K562 (cell line): ENCODE measurements at regions not wholly inside any gene's neighbourhood (a gene's known extent, or its start where the extent isn't known, plus 50 kb on each side); places are given as distances from the start of the nearest gene placed in this dataset.

Source experiments
- CEBPB ChIP-seq: fragments of 450-650 bp; IDR thresholded peaks from 2 replicates; pipeline ENCODE4 v1.6.1; 2016; ENCODE audit warnings: missing genetic modification characterization, missing compliant biosample characterization
- GABPB2 ChIP-seq: fragments of 250-450 bp; sonication (Bioruptor Pico); conservative IDR thresholded peaks from 2 replicates; pipeline ENCODE4 v1.5.1; 2021; ENCODE audit warnings: mild to moderate bottlenecking
- HMG20A ChIP-seq: fragments of 450-650 bp; formaldehyde crosslinking; conservative IDR thresholded peaks from 2 replicates; pipeline ENCODE4 v1.4.0; 2020; ENCODE audit warnings: mild to moderate bottlenecking, mixed read lengths
- MEIS2 ChIP-seq: fragments of 450-650 bp; IDR thresholded peaks from 2 replicates; pipeline ENCODE4 v1.6.1; 2014; ENCODE audit warnings: mild to moderate bottlenecking; ENCODE audit not compliant: partially characterized antibody
- MYNN ChIP-seq, 2 experiments: sonication (generic); formaldehyde crosslinking in 1 of 2; IDR thresholded peaks; 2 replicates each; pipeline versions ENCODE4 v1.5.0 to v1.6.1; 2016 to 2020; ENCODE audit warnings: antibody characterized with exemption in 1 of 2, missing genetic modification reagents in 1 of 2
- POLR2AphosphoS5 ChIP-seq: IDR thresholded peaks from 2 replicates; pipeline ENCODE4 v1.6.1; 2011; ENCODE audit warnings: mild to moderate bottlenecking, low read depth, low read length, moderate library complexity; ENCODE audit not compliant: control insufficient read depth, insufficient read depth
- PTRF ChIP-seq: fragments of 450-650 bp; IDR thresholded peaks from 2 replicates; pipeline ENCODE4 v1.6.1; 2016; ENCODE audit warnings: mild to moderate bottlenecking, missing genetic modification characterization, missing compliant biosample characterization
- SIN3A ChIP-seq, 2 experiments: fragments of 150-350 bp in 1 of 2; IDR thresholded peaks; 2 replicates each; pipeline ENCODE4 v1.6.1; 2011 to 2016; ENCODE audit warnings: borderline replicate concordance in 2 of 2, low read depth in 2 of 2, low read length in 2 of 2, mild to moderate bottlenecking in 2 of 2, moderate library complexity in 2 of 2; ENCODE audit not compliant: control insufficient read depth in 1 of 2
- SMC3 ChIP-seq: conservative IDR thresholded peaks from 2 replicates; pipeline ENCODE4 v1.6.1; 2011; ENCODE audit warnings: low read depth, low read length, improper control_type of control experiment; ENCODE audit not compliant: insufficient read depth
- ZNF583 ChIP-seq: fragments of 250-450 bp; sonication (Bioruptor Pico); IDR thresholded peaks from 2 replicates; pipeline ENCODE4 v1.4.0; 2020
- TF ChIP-seq, protein P1 (sequence below): IDR thresholded peaks from 2 replicates; pipeline ENCODE4 v1.6.1; 2011; ENCODE audit warnings: borderline replicate concordance, low read depth, mild to moderate bottlenecking, moderate library complexity, low read length; ENCODE audit not compliant: insufficient read depth, poor library complexity, severe bottlenecking
- TF ChIP-seq, protein P2 (sequence below): fragments of 450-650 bp; IDR thresholded peaks from 2 replicates; pipeline ENCODE4 v1.6.1; 2016
- TF ChIP-seq, protein P3 (sequence below), 3 experiments: IDR thresholded peaks in 2 of 3; conservative IDR thresholded peaks in 1 of 3; 2 replicates each; pipeline ENCODE4 v1.5.1; 2011 to 2012; ENCODE audit warnings: low read length in 3 of 3, mild to moderate bottlenecking in 3 of 3, control low read depth in 2 of 3, improper control_type of control experiment in 1 of 3, inconsistent platforms in 1 of 3, low read depth in 1 of 3, mixed read lengths in 1 of 3, moderate library complexity in 1 of 3; ENCODE audit not compliant: insufficient read depth in 2 of 3

DNA sequence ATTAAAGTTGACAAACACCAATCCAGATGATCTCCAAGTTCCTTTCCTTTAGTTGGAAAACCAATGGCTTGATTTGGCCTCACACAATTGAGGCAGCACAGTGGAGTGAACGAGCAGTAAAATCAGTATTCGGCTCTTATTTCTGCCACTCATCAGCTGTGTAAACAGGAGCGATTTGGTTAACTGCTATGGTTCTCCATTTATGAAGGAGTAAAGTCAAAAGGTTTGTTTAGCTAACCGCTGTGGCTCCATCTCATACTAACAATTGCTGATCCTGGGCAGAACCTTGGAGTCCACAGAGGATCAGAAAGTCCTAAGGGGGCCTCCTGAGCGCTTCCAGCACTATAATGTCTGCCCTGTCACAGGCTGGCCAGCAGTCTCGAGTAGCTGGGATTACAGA, 54.5 kb upstream of the EXOC1L start:
- TF ChIP-seq, protein P1, sequence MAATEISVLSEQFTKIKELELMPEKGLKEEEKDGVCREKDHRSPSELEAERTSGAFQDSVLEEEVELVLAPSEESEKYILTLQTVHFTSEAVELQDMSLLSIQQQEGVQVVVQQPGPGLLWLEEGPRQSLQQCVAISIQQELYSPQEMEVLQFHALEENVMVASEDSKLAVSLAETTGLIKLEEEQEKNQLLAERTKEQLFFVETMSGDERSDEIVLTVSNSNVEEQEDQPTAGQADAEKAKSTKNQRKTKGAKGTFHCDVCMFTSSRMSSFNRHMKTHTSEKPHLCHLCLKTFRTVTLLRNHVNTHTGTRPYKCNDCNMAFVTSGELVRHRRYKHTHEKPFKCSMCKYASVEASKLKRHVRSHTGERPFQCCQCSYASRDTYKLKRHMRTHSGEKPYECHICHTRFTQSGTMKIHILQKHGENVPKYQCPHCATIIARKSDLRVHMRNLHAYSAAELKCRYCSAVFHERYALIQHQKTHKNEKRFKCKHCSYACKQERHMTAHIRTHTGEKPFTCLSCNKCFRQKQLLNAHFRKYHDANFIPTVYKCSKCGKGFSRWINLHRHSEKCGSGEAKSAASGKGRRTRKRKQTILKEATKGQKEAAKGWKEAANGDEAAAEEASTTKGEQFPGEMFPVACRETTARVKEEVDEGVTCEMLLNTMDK, result no peak
- TF ChIP-seq, protein P2, sequence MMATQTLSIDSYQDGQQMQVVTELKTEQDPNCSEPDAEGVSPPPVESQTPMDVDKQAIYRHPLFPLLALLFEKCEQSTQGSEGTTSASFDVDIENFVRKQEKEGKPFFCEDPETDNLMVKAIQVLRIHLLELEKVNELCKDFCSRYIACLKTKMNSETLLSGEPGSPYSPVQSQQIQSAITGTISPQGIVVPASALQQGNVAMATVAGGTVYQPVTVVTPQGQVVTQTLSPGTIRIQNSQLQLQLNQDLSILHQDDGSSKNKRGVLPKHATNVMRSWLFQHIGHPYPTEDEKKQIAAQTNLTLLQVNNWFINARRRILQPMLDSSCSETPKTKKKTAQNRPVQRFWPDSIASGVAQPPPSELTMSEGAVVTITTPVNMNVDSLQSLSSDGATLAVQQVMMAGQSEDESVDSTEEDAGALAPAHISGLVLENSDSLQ, result no peak
- no peak for TF ChIP-seq SIN3A (IDR thresholded peaks at IDR 0.05; ENCODE audit: borderline replicate concordance in 2 of 2, control insufficient read depth in 1 of 2, low read depth in 2 of 2, low read length in 2 of 2)
- no peak for TF ChIP-seq MYNN (IDR thresholded peaks at IDR 0.05)
- TF ChIP-seq MYNN (CRISPR knock-in tag; IDR thresholded peaks at IDR 0.05), result no peak
- TF ChIP-seq, protein P3, sequence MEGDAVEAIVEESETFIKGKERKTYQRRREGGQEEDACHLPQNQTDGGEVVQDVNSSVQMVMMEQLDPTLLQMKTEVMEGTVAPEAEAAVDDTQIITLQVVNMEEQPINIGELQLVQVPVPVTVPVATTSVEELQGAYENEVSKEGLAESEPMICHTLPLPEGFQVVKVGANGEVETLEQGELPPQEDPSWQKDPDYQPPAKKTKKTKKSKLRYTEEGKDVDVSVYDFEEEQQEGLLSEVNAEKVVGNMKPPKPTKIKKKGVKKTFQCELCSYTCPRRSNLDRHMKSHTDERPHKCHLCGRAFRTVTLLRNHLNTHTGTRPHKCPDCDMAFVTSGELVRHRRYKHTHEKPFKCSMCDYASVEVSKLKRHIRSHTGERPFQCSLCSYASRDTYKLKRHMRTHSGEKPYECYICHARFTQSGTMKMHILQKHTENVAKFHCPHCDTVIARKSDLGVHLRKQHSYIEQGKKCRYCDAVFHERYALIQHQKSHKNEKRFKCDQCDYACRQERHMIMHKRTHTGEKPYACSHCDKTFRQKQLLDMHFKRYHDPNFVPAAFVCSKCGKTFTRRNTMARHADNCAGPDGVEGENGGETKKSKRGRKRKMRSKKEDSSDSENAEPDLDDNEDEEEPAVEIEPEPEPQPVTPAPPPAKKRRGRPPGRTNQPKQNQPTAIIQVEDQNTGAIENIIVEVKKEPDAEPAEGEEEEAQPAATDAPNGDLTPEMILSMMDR (IDR thresholded peaks at IDR 0.05 in 2 of 3, conservative IDR thresholded peaks at IDR 0.05 in 1 of 3; ENCODE audit: insufficient read depth in 2 of 3, low read depth in 1 of 3, low read length in 3 of 3), result no peak
- no peak for TF ChIP-seq GABPB2
- no peak for TF ChIP-seq POLR2AphosphoS5
- no peak for TF ChIP-seq PTRF (tag)
- no peak for TF ChIP-seq ZNF583 (CRISPR knock-in tag)
- TF ChIP-seq MEIS2, result no peak
- TF ChIP-seq SMC3, result no peak
- TF ChIP-seq HMG20A (CRISPR knock-in tag), result no peak
- TF ChIP-seq CEBPB (tag), result no peak
